ENCODE measurements at regions not wholly inside any gene's neighbourhood (a gene's known extent, or its start where the extent isn't known, plus 50 kb on each side); places are given as distances from the start of the nearest gene placed in this dataset.

DNA sequence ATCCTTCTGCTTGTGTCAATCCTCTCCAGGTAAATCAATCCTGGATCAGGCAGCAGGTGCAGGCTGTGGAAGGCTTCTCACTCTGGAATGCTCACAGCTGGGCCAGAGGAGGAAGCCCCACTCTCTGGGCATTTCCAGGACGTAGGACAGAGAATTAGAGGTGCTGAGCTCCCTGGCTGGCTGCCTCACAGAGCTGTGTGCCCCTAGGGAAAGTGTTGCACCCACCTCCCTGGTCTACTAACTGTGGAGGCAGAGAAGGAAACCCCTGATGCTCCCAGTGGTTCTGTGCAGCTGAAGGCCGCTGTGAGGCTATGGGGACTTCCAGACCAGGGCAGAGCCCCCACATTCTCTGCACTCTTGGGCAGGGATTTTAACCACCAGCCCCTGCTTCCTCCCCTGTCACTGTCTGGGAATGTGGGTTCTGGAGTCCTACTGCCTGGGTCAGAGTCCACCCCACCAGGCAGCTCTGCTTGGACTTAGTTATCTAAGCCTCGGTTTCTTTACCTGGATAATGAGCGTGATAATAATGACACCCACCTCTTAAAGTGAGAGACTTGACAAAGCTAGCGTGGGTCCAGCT lies 73.5 kb upstream of the EEPD1 start:
- H3K4me3 ChIP-seq (ENCODE audit: low read depth, low read length) = no peak overlapping the region
- no peak for DNase-seq (ENCODE audit: low read depth)
- in situ Hi-C loops (cut with HindIII; ENCODE audit: low sequenced_read_pairs) = no loop called here
- TF ChIP-seq, protein P1, sequence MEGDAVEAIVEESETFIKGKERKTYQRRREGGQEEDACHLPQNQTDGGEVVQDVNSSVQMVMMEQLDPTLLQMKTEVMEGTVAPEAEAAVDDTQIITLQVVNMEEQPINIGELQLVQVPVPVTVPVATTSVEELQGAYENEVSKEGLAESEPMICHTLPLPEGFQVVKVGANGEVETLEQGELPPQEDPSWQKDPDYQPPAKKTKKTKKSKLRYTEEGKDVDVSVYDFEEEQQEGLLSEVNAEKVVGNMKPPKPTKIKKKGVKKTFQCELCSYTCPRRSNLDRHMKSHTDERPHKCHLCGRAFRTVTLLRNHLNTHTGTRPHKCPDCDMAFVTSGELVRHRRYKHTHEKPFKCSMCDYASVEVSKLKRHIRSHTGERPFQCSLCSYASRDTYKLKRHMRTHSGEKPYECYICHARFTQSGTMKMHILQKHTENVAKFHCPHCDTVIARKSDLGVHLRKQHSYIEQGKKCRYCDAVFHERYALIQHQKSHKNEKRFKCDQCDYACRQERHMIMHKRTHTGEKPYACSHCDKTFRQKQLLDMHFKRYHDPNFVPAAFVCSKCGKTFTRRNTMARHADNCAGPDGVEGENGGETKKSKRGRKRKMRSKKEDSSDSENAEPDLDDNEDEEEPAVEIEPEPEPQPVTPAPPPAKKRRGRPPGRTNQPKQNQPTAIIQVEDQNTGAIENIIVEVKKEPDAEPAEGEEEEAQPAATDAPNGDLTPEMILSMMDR (IDR thresholded peaks at IDR 0.05; ENCODE audit: low read depth, low read length, missing control alignments) = no peak

DNA sequence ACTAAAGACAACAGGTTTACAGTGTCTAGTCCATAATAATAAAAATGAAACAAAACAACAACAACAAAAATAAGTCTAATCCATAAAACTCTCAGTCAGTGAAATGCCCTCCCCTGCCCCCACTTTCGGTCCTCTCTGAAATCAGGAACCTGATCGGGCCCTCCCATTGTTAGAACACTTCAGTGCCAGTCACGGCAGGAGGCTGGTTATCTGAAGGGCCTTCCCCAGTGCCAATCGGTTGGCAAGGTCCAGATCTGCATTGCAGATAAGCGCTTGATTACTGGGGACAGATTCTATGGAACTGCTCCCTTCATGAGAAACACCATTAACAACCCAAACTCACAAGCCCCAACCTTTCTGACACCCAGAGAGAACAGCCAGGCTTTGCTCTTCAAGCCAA lies 72.2 kb upstream of the EEPD1 start:
- H3K4me3 ChIP-seq (ENCODE audit: low read depth, low read length) = no peak overlapping the region
- in situ Hi-C loops (cut with HindIII; ENCODE audit: low sequenced_read_pairs) = no loop called here
- no peak for DNase-seq (ENCODE audit: low read depth)
- TF ChIP-seq, protein P1 (IDR thresholded peaks at IDR 0.05; ENCODE audit: low read depth, low read length, missing control alignments) = no peak

DNA sequence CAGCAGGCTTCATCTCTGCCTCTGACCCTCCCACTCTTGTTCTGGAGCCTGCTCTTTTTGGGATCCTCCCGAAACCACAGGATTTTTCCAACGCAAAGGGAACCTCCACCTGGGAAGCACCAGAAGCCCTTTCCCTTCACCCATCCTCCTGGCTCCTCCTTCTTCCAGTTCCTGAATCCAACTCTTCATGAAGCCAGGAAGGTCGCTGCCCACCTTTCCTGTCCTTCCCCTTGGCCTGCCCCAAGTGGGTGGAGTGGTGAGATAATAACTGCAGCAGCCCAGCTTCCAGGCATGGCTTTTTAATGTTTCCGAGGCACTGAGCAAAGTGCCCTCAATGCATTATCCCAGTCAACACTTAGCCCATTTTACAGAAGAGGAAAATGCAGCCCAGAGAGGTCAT lies 70.8 kb upstream of the EEPD1 start:
- no peak overlapping the region for H3K4me3 ChIP-seq (ENCODE audit: low read depth, low read length)
- DNase-seq (ENCODE audit: low read depth) = no peak
- in situ Hi-C loops (cut with HindIII; ENCODE audit: low sequenced_read_pairs) = no loop called here
- TF ChIP-seq, protein P1 (IDR thresholded peaks at IDR 0.05; ENCODE audit: low read depth, low read length, missing control alignments) = no peak

DNA sequence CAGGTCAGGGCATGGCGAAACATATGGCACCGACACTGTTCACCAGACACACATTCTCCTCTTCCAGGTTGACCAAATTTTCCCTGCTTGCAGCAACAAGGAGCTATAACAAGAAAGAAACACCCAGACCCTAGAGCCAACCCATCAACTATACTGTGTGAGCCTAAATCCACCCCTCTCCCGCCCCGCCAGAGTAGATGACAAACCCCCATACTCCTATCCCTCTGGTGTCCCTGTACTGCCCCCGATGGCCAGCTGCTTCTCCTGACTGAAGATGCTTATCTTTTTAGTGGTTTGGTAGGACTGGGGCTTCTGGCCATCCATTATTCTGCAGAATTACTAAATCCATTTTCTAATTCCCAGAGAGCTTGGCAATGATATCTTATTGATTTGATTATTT lies 70.1 kb upstream of the EEPD1 start:
- in situ Hi-C loops (cut with HindIII; ENCODE audit: low sequenced_read_pairs) = no loop called here
- TF ChIP-seq, protein P1 (IDR thresholded peaks at IDR 0.05; ENCODE audit: low read depth, low read length, missing control alignments) = peak; percentile 27
- no peak overlapping the region for H3K4me3 ChIP-seq (ENCODE audit: low read depth, low read length)
- no peak for DNase-seq (ENCODE audit: low read depth)

DNA sequence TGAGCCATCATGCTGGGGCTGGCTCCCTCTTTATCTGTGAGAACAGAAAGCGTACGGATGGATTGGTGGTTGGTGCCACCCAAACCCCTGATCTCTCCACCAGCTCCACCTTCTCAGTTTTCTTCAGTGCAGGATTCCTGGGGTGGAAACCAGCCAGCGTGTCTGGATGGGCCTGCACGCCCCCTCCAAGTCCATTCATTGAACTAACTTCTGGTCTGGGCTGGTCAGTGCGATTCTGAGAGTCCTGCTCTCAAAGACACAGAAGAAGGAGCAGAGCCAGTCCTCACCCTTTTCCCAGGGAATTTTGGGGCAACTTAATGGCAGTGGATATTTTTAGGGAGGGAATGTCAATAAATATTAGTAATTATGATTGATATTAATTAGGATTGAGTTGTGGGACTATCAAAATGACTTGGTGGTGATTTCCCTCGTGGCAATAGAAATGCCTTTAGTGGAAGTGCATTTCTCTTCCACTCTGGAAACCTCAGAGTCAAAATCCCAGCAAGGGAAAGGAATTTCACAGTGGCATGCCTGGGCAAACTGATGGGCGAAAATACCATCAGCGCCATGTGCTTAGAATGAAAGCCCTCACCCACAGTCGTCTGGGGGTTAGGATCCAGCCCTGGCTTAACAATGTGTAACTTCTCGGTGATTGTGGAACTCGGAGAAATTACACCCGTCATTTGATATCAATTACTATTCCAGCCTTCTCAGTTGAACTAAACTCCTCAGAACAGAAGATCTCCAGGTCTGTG lies 69.3 kb upstream of the EEPD1 start:
- TF ChIP-seq, protein P1 (IDR thresholded peaks at IDR 0.05; ENCODE audit: low read depth, low read length, missing control alignments) = no peak
- in situ Hi-C loops (cut with HindIII; ENCODE audit: low sequenced_read_pairs) = no loop called here
- H3K4me3 ChIP-seq (ENCODE audit: low read depth, low read length) = no peak overlapping the region
- no peak for DNase-seq (ENCODE audit: low read depth)

DNA sequence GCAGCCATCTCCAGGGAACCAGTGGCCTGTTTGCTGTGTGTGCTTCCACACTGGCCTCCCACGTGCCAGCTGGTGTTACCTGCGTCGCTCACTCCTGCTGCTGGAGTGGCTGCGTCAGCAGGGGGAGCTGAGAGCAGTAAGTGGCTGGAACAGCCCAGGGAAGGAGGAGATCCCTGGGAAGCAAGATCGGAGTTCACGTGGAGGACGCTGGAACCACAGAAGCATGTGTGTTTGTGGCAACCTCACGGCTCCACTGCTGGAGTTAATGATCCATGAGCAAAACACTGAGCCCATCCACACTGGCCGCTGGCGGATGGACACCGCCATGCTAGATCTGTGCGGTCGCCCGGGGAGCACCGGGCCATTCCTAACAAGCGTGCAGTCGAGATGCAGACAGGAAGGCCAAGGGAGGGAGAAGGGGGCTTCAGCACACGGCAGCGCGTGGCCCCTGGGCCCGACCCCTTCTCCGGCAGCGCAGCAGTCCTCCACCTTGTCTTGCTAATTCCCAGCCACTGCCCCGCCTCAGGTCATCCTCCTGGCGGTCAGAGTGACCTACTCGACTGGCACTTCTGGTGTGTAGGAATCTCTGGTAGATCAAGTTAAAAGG lies 68.5 kb upstream of the EEPD1 start:
- in situ Hi-C loops (cut with HindIII; ENCODE audit: low sequenced_read_pairs) = no loop called here
- TF ChIP-seq, protein P1 (IDR thresholded peaks at IDR 0.05; ENCODE audit: low read depth, low read length, missing control alignments) = peak; percentile 51
- peak; percentile 38 for DNase-seq (ENCODE audit: low read depth)
- no peak overlapping the region for H3K4me3 ChIP-seq (ENCODE audit: low read depth, low read length)
